Right lobe of liver (tissue), 4 donors: ENCODE measurements at regions not wholly inside any gene's neighbourhood (a gene's known extent, or its start where the extent isn't known, plus 50 kb on each side); places are given as distances from the start of the nearest gene placed in this dataset.

ENCODE experiments used
- POLR2A ChIP-seq: fragments of 450-650 bp; IDR thresholded peaks from one replicate; pipeline ENCODE4 v1.6.1; 2017; ENCODE audit warnings: antibody characterized with exemption, mild to moderate bottlenecking
- TF ChIP-seq, protein P1 (sequence below), 4 donors: fragments of 200-600 bp in 3 of 4; fragments of 450-650 bp in 1 of 4; IDR thresholded peaks; one replicate each; pipeline versions ENCODE4 v1.5.1 to v1.8.0; 2016 to 2022; ENCODE audit warnings: antibody characterized with exemption in 4 of 4, mild to moderate bottlenecking in 2 of 4
- donor health status: DM: no; HTN: no; CAD: no.
- donor health status: DM: no; HTN: no; CAD: no.
- donor health status: DM: no; HTN: yes; CAD: no.

DNA sequence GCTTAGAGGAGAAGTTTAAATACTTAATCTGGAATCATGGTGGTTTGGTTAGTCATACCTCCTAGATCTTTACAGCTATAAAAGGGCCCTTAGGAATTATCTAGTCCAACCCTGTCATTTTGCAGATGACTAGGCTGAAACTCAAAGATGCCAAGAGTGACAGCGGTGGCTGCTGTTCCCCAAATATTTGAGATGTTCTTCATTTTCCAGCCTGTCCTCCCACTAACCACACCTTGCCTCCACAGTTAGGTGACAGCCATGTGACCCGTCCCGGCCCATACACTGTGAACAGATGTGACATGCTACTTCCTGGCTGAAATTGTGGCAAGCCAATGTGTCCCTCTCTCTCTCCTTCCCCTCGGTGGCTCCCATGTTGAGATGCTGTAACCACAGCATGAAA, 225.5 kb upstream of the IPO5 start:
- TF ChIP-seq, protein P1, sequence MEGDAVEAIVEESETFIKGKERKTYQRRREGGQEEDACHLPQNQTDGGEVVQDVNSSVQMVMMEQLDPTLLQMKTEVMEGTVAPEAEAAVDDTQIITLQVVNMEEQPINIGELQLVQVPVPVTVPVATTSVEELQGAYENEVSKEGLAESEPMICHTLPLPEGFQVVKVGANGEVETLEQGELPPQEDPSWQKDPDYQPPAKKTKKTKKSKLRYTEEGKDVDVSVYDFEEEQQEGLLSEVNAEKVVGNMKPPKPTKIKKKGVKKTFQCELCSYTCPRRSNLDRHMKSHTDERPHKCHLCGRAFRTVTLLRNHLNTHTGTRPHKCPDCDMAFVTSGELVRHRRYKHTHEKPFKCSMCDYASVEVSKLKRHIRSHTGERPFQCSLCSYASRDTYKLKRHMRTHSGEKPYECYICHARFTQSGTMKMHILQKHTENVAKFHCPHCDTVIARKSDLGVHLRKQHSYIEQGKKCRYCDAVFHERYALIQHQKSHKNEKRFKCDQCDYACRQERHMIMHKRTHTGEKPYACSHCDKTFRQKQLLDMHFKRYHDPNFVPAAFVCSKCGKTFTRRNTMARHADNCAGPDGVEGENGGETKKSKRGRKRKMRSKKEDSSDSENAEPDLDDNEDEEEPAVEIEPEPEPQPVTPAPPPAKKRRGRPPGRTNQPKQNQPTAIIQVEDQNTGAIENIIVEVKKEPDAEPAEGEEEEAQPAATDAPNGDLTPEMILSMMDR (IDR thresholded peaks at IDR 0.05): no peak
- TF ChIP-seq POLR2A: no peak
